ENCODE measurements at regions not wholly inside any gene's neighbourhood (a gene's known extent, or its start where the extent isn't known, plus 50 kb on each side); places are given as distances from the start of the nearest gene placed in this dataset.
"Not testable (repeated sequence)": the region's sequence is repeated elsewhere in the genome, so short reads cannot be mapped to it uniquely, and the experiment has no call there.

DNA sequence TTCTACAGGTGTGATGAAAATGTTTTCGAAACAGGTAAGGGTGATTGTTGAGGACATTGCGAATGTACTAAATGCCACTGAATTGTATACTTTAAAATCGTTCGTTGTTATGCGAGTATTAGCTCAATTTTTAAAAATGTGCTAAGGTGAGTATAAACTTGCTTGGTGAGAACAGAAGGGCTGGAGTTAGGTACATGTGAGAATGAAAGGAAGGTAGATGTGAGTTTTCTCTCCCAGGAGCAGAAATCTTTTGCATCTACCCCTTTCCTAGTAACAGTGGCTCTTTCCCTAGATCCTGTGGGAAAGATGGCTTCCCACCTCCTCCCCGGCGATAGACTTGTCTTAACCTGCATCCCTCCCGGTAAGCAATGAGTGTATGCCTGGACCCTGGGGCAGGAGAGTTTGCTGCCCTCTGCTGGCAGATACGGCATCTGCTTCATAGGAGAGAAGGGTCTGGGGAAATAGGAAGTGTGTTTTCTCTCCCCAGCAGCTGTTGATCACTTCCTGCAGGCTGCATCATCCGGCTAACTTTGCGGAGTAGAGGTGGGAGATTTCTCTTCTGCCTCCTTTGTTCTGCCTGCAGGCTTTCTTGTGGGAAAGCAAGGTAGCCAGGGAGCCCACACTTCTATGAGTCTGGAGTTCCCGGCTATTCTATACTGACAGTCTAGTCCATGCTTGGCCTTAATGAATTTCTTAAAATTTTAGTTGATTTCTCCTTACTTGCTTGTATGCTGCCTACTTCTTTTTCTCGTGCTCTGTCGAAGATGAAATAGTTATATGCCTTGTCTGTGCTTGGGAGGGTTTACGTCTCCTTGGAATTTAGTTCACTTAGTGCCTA is 373.3 kb upstream of the SEMA6A start:
- Histone ChIP-seq H3K9me3 (ENCODE audit: low read length) (no peaks in the 10 kb centered on the region), H3K27me3 (ENCODE audit: insufficient read depth, low read depth, low read length) (no peaks in the 10 kb centered on the region), H3K79me2 (replicated peaks; ENCODE audit: insufficient read depth, low read length) (no peaks in the 10 kb centered on the region), H3K9me2 (ENCODE audit: insufficient read depth, low read length) (no peaks in the 10 kb centered on the region), H3K4me3 (ENCODE audit: low read length) (no peak overlapping the region), H3K4me2 (ENCODE audit: low read length) (no peak overlapping the region), H3K27ac (ENCODE audit: low read length) (no peak overlapping the region), H3K36me3 (ENCODE audit: insufficient read depth, low read length) (no peaks in the 10 kb centered on the region), H3F3A (ENCODE audit: insufficient read depth, low read length, poor library complexity, severe bottlenecking) (no peaks in the 10 kb centered on the region), H4K20me1 (ENCODE audit: insufficient read depth) (no peaks in the 10 kb centered on the region), H2AFZ (ENCODE audit: low read depth, low read length) (no peak overlapping the region), H3K9ac (ENCODE audit: low read length) (no peak overlapping the region)
- TF ChIP-seq EP300 (conservative IDR thresholded peaks at IDR 0.05; ENCODE audit: poor library complexity, severe bottlenecking) (no peak), SMC3 (conservative IDR thresholded peaks at IDR 0.05; ENCODE audit: poor library complexity) (no peak), EZH2 (IDR thresholded peaks at IDR 0.05; ENCODE audit: borderline replicate concordance, insufficient read depth, low read length, poor library complexity, severe bottlenecking) (no peak), RAD21 (conservative IDR thresholded peaks at IDR 0.05) (no peak), MXI1 (conservative IDR thresholded peaks at IDR 0.05; ENCODE audit: poor library complexity, severe bottlenecking) (no peak), POLR2AphosphoS5 (IDR thresholded peaks at IDR 0.05) (no peak), TAF1 (IDR thresholded peaks at IDR 0.05; ENCODE audit: low read depth) (no peak)
- TF ChIP-seq, protein P1, sequence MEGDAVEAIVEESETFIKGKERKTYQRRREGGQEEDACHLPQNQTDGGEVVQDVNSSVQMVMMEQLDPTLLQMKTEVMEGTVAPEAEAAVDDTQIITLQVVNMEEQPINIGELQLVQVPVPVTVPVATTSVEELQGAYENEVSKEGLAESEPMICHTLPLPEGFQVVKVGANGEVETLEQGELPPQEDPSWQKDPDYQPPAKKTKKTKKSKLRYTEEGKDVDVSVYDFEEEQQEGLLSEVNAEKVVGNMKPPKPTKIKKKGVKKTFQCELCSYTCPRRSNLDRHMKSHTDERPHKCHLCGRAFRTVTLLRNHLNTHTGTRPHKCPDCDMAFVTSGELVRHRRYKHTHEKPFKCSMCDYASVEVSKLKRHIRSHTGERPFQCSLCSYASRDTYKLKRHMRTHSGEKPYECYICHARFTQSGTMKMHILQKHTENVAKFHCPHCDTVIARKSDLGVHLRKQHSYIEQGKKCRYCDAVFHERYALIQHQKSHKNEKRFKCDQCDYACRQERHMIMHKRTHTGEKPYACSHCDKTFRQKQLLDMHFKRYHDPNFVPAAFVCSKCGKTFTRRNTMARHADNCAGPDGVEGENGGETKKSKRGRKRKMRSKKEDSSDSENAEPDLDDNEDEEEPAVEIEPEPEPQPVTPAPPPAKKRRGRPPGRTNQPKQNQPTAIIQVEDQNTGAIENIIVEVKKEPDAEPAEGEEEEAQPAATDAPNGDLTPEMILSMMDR (IDR thresholded peaks at IDR 0.05; ENCODE audit: poor library complexity, severe bottlenecking): no peak
- TF ChIP-seq, protein P2, sequence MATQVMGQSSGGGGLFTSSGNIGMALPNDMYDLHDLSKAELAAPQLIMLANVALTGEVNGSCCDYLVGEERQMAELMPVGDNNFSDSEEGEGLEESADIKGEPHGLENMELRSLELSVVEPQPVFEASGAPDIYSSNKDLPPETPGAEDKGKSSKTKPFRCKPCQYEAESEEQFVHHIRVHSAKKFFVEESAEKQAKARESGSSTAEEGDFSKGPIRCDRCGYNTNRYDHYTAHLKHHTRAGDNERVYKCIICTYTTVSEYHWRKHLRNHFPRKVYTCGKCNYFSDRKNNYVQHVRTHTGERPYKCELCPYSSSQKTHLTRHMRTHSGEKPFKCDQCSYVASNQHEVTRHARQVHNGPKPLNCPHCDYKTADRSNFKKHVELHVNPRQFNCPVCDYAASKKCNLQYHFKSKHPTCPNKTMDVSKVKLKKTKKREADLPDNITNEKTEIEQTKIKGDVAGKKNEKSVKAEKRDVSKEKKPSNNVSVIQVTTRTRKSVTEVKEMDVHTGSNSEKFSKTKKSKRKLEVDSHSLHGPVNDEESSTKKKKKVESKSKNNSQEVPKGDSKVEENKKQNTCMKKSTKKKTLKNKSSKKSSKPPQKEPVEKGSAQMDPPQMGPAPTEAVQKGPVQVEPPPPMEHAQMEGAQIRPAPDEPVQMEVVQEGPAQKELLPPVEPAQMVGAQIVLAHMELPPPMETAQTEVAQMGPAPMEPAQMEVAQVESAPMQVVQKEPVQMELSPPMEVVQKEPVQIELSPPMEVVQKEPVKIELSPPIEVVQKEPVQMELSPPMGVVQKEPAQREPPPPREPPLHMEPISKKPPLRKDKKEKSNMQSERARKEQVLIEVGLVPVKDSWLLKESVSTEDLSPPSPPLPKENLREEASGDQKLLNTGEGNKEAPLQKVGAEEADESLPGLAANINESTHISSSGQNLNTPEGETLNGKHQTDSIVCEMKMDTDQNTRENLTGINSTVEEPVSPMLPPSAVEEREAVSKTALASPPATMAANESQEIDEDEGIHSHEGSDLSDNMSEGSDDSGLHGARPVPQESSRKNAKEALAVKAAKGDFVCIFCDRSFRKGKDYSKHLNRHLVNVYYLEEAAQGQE (IDR thresholded peaks at IDR 0.05; ENCODE audit: borderline replicate concordance): no peak

DNA sequence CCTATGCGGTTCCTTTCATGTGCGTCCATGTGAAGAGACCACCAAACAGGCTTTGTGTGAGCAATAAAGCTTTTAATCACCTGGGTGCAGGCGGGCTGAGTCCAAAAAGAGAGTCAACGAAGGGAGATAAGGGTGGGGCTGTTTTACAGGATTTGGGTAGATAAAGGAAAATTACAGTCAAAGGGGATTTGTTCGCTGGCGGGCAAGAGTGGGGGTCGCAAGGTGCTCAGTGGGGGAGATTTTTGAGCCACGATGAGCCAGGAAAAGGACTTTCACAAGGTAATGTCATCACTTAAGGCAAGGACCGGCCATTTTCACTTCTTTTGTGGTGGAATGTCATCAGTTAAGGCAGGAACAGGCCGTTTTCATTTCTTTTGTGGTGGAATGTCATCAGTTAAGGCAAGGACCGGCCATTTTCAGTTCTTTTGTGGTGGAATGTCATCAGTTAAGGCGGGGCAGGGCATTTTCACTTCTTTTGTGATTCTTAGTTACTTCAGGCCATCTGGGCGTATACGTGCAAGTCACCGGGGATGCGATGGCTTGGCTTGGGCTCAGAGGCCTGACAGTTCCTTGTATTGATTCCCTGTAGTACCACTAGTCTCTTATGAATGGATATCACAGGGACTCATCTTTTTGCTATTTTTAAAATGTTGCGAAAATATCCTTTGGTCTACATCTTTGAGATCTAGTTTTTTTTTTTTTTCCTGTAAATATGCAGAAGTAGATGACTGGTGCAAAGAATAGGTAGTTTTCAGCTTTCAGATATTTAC is 371.2 kb upstream of the SEMA6A start:
- not testable (repeated sequence) for H3K36me3 ChIP-seq (ENCODE audit: insufficient read depth, low read length); H3F3A ChIP-seq (ENCODE audit: insufficient read depth, low read length, poor library complexity, severe bottlenecking); H3K9ac ChIP-seq (ENCODE audit: low read length); H3K79me2 ChIP-seq (replicated peaks; ENCODE audit: insufficient read depth, low read length); H3K9me3 ChIP-seq (ENCODE audit: low read length); H3K9me2 ChIP-seq (ENCODE audit: insufficient read depth, low read length); H2AFZ ChIP-seq (ENCODE audit: low read depth, low read length); H3K4me3 ChIP-seq (ENCODE audit: low read length); H3K27ac ChIP-seq (ENCODE audit: low read length); H4K20me1 ChIP-seq (ENCODE audit: insufficient read depth); H3K4me2 ChIP-seq (ENCODE audit: low read length); H3K27me3 ChIP-seq (ENCODE audit: insufficient read depth, low read depth, low read length)
